A204.1 (cell line): ENCODE measurements at regions not wholly inside any gene's neighbourhood (a gene's known extent, or its start where the extent isn't known, plus 50 kb on each side); places are given as distances from the start of the nearest gene placed in this dataset.
"Not testable (repeated sequence)": the region's sequence is repeated elsewhere in the genome, so short reads cannot be mapped to it uniquely, and the experiment has no call there.

Experiments used
- FAIRE-seq: peaks from 2 replicates; lab custom pipeline; 2012; peaks lifted over from hg19 to GRCh38; lab: Jason Lieb, UNC

DNA sequence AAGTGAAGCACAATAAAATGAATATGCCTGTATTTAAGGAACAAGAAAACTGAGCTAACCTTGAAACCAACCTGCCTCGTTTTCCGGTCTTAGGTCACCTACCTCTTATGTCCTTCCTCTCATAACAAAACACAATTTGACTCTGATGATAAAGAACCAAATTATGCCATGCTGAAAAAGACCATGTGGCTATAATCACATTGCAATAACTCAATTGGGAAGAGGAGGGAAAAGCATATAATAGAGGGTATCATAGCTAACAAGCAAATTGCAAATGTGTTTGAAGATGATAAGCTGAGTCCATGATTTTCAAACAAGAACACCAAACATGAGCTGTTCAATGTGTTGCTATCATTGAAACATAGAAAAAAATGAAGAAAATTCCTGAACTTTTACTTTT lies 260.8 kb downstream of the PLK2 start:
- no peak for FAIRE-seq

DNA sequence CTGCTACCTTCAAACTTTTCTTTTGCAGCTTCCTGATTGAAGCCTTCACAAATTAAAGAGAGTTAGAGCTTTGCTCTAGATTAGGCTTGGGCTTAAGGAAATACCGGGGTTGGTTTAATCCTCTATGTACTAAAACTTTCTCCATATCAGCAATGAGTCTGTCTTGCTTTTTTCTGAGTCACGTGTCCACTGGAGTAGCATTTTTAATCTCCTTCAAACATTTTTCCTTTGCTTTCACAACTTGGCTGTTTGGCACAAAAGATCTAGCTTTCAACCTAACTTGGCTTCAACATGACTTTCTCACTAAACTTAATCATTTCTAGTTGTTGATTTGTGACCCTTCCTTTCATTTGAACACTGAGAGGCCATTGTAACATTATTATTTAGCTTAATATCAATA lies 261.6 kb downstream of the PLK2 start:
- no peak for FAIRE-seq

DNA sequence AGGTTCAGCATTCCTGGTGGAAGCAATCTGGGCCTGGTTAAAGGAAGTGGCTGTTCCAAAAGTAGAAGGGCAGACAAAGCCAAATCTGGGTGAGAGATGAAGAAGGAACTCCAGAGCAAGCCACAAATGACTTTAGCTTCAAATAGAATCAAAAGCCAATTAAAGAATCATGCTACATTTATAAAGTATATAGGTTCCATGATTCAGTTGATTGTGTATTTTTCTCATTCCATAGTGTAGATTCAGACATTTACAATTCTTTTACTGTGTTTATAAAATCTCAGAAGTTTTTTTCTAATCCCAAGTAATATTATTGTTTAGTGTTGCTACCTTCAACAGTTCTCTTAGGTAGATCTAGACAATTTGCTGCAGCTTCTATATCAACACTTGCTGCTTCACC lies 262.0 kb downstream of the PLK2 start:
- FAIRE-seq: no peak

DNA sequence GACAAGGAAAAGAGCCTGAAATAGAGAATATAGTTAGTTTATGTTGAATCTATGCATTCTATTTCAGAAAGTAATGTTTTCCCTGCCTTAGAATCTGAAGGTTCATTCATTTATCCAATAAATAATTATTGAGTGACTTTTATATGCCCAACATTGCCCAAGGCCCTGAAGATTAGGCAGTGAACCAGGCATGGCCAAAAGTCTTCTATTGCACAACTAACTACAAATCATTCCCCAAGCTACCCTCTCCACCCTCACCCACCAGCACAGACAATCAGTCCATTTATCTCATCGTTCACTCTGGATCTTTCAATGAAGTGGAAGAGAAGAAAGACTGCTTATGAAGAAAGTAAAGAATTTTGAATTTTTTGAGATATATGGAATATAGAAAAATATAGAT lies 268.4 kb downstream of the PLK2 start:
- FAIRE-seq: no peak

DNA sequence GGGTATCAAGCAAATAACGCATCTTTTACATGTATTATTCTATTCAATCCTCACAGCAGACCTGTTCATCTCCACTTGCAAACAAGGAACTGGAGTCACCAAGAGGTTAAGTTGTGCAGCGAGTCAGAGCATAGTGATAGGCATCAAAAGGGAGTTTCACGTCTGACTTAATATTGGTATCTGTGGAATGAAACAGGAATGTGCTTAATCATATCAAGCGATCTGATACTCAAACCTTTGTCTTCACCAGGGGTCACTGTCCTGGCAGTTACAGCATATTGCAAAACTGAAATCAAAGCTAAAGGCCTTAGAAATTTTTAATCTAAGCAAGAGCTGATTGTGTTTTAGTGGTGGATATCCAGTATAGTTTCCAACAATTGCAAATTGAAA lies 271.6 kb downstream of the PLK2 start:
- no peak for FAIRE-seq

DNA sequence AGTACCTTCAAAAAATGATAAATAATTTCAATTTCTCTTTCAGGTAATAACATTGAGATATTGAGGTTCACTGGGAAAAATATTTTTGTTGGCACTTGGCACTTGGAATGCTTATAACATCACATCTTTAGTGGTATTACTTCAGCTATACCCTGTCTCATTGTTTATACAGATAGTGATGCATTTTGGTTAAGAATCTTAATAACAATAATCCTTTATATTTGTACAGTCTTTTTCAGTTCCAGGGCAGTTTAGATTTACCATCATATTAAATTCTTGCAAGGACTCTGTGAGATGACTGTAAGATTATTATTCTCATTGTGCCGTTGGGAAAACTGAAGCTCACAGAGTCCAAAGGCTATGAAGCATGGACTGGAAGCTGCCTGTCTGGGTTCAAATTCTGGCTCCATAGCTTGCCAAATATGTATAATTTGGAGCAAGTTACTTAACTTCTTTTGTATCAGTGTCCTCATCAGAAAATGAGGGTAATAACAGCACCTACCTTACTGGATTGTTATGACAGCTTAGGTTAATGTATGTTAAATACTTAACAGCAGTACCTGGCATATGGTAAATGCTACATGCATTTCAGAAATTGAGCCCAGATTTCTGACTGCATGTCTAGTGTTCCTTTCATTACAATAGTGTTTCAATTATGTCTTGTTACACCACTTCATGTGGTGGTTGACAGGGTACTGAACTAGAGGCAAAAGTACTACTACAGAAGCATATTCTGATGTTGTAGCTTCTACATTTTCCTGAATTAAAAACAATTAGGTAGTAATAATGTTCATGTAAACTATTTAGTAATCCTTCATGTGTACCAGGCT lies 272.2 kb downstream of the PLK2 start:
- no peak for FAIRE-seq

DNA sequence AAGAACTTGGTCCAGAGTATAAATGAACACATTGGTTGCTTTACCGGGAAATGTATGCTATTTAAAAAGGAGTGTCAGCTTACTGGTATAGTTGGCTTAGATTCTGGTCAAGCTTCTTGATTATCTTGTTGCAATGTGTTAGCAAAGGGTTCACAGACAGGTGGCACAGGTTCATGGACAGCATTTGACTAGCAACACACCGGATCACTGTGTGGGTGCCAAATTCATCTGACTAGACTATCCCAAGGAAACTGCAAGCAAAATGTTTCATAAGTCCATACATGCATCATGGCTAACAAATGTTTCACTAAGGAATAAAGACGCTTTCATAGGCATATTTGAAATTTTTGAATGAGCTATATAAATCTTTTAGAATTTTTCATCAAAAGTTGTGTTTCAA lies 274.1 kb downstream of the PLK2 start:
- FAIRE-seq: no peak

DNA sequence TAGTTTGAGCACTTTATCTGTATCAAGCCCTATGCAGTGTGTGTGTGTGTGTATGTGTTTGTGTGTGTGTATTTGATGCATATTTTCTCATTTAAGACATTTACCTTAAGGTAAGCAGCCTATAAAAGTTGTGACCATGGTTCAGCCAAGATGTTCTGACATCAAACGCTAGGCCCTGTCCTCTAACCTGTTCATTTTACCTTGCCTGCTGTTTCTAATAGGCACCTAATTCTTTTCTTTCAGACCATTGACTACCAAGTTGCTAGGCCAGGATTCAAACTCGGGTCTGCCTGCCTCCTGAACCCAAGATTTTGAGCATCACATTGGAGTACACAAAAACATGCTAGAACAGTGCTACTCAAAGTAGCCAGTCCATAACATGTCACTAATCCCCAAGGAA lies 274.5 kb downstream of the PLK2 start:
- no peak for FAIRE-seq

DNA sequence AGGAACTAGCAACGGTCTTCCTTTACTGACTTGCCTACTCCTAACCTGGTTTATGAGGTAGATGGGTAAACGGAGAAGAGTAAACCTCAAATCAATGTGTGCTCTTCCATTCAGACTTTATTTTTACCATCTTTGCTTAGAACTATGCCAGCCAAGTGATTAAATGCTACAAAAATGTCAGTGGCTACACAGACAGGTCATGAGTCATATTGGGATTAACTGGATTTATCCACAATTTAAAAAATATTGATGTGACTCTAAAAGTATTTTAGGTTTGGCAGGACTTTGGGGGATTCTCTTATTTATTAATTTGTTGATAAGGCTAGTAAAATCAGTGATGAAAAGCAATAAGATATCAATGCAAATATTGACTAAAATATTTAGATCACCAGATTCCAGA lies 275.0 kb downstream of the PLK2 start:
- no peak for FAIRE-seq

DNA sequence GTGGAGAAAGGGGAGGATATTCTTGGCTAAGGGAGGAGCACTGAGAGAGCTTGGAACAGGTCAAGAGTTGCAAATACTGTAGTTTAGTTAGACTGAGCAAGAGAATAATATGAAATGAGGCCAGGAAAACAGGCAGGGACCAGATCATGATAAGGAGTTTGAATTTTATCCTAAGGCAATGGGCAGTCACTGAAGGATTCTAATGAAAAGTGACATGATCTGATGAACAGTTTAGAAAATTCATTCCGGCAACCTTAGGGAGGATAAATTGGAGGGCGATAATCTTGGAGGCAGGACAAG lies 276.1 kb downstream of the PLK2 start:
- no peak for FAIRE-seq

DNA sequence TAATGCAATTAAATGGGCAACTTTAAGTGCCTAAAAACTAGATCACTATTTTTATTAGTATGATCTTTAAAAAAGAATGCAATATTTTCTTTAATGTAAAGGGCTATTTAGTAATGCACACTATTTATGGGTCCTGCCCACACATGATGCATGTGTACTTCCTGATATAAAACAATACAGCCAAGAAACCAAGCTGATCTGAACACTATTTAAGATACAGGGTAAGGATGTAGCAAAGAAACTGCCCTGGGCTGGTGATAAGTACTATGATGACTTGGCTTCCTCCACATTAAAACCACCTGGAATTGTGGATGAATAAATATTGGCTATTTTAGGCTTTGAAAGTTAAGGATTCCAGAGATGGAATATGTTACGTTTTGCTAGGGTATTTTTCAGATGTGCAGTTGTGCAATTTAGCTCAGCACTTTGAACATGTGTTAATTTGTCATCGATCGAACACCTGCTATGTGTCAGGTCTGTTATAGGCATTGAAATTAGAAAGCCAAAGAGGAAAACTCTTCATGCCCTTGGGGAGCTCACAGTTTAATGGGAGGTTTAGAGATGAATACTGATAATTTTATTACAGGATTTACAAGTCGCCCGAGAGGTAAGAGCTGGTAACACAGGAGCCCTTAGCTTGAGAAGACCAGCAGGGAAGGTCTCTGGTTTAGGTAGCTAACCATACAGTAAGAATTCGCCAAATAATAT lies 276.7 kb downstream of the PLK2 start:
- no peak for FAIRE-seq

DNA sequence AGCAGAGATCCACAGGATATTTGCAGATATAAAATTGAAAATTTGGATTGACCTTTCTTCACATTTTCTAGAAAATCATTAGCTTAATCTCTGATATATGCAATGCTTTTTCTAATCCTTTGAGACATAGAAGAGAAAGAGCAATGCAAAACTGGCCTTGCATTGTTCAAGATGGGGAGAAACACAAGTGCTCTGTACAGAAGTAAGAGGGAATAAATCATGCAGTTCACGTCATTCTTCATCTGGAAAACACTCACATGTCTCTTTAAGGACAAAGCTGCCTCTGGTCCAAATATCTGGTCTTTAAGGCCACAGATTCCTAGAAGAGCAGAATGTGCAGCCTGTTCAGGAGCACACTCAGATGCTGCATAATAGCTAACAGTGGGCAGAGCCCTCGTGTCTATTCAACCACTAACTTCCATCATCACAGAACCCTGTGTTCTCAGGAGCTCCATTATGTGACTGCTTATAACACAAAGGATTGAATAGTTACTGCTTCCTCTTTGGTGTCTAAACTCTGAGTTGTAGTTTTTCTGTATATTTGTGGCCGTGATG lies 277.5 kb downstream of the PLK2 start:
- FAIRE-seq: no peak

DNA sequence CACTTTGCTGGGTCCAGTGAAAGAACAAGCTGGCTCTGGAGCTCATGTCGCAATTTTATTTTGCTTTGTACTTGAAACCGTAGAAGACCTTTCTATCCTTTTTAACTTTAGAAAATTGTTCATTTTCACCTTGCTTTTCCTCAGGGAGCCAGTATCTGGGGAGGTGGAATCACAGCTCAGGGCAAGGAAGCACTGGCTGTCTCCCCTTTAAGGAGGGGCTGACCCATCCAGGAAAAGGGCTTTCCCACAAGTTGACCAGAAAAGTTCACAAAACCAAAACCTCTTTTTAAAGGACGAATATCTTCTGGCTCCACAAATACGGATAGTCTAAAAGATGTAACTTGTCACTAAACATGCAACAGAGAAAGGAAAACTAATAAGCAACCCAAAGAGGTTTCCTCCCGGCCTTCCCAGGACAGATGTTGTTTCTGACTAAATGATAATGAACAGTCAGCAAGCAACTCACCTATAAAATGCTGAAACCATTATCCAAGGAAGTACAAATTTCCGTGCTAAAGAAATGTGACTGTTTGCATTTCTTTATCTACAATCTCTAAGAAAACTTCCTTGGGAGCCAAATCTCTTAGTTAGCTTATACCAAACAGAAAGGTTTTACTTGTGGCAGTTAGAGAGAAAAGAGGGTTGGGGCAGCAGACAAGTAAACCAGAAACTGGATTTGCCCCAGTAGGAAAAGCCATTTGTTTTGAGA lies 278.2 kb downstream of the PLK2 start:
- FAIRE-seq: no peak

DNA sequence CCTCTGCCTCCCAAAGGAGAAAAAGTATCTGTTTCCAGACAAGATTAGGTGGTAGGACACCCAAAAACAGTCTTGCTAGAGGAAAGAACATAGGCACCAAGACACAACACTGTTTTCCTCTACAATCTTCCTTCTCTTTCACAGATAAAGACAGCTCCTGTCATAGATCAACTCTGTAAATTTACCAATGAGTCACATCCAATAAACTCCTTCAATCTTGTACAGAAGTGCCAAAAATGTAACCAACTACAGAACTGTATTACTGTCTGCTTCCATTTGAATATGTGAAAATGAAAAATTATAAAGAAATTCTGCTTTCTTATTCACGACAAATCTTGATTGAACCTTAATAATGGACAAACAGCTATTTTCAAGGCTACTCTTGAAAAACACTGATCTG lies 286.9 kb downstream of the PLK2 start:
- no peak for FAIRE-seq

DNA sequence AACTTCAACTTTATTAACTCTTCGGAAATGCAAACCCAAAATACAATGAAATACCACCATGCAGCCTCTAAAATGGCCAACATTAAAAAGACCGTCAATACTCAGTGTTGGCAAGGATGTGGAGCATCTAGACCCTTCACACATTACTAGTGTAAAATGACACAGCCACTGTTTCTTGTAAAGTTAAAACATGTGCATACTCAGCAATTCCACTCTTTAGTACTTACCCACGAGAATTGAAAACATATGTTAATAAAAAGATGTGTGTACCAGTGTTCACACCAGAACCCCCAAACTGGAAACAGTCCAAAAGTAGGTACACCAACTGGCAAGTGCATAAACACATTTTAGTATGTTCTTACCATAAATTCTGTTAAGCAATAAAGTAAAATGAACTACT lies 294.7 kb downstream of the PLK2 start:
- no peak for FAIRE-seq

DNA sequence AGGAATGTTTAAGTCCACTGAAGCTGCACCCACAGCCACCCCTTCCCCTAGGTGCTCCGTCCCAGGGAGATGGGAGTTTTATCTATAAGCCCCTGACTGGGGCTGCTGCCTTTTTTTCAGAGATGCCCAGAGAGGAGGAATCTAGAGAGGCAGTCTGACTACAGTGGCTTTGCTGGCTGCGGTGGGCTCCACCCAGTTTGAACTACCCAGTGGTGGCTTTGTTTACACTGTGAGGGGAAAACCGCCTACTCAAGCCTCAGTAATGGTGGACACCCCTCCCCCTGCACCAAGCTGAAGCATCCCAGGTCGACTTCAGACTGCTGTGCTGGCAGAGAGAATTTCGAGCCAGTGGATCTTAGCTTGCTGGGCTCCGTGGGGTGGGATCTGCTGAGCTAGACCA lies 298.0 kb downstream of the PLK2 start:
- not testable (repeated sequence) for FAIRE-seq

DNA sequence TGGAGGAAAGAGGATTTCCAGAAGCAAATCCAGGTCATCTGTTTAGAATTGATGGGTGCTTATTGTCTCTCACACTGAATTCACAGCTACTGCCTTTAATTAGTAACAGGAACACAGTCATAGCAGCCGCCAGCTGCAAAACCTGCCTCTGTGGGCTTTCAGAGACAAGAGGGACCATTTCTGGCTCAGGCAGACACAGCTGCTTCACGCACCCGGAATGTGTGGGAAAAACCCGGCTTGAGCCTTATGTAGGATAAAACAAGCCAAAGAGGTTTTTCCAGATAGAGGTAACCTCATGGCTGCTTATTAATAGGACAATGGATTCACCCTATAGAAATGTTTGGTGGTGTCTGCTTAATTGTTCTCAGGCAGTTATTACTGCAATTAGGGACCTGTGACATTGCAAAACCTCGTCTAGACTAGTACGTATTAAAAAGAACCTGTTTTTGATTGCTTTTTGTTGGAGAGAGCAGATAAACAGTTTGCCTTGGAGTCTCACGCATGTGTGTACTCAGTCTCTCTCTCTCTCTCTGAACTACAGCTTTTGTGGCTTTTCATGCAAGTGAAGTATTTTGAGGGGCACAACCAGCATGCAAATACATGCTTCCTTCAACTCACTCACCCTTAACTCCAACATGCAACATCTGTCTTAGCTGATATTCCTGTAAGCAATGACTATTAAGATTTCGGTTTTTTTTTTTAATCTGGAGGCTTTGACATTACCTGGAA lies 302.7 kb downstream of the PLK2 start:
- no peak for FAIRE-seq

DNA sequence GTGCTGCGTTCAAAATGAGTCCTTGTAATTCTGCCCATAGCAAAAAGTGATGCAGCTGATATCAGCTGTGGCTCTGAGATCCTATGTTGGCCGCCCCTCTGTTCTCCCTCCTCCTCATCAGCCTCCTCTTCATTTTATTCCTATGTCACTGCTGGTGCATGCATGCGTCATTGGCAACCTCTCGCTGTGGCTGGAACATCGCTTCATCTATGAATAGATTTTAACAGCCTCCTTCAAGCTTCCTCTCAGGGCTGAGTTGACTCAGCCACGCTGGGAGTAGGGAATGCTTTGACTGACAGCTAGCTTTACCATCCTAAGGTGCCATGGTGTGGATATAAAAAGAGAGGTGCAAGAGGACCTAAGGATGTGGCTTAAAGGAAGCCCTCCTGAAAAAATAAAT lies 303.5 kb downstream of the PLK2 start:
- no peak for FAIRE-seq

DNA sequence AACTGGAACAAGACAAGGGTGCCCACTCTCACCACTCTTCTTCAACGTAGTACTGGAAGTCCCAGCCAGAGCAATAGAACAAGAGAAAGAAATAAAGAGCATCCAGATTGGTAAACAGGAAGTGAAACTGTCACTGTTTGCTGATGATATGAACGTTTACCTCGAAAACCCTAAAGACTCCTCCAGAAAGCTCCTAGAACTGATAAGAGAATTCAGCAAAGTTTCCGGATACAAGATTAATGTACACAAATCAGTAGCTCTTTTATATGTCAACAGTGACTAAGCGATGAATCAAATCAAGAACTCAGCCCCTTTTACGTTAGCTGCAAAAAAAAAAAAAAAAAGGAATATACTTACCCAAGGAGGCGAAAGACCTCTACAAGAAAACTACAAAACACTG lies 306.6 kb downstream of the PLK2 start:
- FAIRE-seq: no peak

DNA sequence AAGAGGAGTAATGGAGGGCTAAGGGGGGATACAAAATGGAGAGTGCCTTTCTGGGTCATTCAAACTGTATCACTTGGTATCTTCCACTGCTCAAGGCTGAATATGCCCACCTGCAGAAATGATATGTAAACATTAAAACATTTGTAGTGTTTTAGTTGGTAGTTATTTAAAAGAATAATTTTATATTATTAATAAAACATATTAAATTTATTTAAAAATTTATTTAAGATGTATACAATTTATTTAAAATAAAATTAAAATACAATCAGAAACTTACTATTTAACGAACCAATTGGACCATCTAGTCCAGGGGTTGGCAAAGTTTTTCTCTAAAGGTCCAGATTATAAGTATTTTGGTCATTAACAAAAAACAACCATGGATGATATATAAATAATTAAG lies 308.5 kb downstream of the PLK2 start:
- FAIRE-seq: no peak

DNA sequence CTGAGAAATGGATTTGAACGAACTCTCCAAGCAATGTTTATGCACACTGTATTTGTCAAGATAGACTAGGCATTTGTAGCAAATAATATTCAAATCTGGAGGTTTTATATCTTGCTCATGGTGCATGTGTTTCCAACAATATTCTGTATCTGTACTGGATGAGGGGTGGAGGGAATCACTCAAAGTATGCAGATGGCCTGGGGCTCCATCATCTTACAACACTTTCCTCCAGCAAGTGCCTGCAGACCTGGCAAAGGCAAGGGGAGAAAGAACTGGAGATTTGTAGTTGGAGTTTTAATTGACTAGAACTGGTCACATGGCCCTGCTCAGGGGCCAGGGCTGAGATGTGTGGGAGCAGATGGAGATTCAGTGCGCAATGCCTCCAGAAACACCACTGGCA lies 309.0 kb downstream of the PLK2 start:
- FAIRE-seq: no peak

DNA sequence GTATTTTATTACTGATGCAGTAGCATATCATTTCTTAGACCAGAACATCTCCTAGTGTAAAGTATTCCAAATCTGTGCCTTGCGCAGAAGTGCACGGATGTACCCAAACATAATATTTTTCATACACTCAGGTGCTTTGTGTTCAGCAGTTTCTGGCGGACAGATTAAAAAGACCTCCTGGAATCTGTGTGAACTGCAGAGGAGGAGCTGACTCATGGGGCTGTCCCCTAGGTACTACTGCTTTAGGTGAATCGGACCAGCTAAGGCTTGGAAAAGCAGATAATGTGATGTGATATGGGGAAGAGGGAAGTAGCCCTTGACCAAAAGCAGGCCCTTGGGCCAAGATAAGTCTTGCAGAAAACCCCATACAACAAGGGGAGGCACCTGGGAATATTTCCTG lies 310.1 kb downstream of the PLK2 start:
- no peak for FAIRE-seq

DNA sequence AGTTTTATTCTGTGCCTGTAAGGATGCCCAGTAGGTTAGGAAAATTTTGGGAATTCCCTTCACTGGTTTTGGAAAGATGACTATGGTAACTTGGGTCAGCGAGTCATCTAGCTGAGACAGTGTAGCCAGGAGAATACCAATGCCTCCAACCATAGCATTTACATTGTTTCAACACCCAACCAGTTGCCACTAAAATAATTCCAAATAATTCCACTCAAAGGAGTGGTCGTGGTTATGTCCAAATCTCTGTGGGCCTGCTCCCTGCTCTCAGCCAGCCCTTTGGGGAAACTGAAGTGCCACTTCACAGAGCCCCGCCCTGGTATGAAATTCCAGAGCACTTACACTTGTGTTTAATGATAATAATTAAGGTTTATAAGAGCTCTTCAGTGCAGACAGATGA lies 310.5 kb downstream of the PLK2 start:
- no peak for FAIRE-seq
